ENCODE measurements at regions not wholly inside any gene's neighbourhood (a gene's known extent, or its start where the extent isn't known, plus 50 kb on each side); places are given as distances from the start of the nearest gene placed in this dataset.
A peak's percentile ranks its signal among the peaks of the same experiment; 100 is the strongest.
"Not testable (repeated sequence)": the region's sequence is repeated elsewhere in the genome, so short reads cannot be mapped to it uniquely, and the experiment has no call there.

- H3K4me3 ChIP-seq (ENCODE audit: insufficient read depth, low read depth, low read length); ATAC-seq (ENCODE audit: low read depth); H3K9me3 ChIP-seq (ENCODE audit: control insufficient read depth, insufficient read depth, low read length); intact Hi-C loops (cut with micrococcal nuclease); H3K9me1 ChIP-seq (ENCODE audit: insufficient read depth, low read length); H4K8ac ChIP-seq (ENCODE audit: low read depth in 2 of 2, low read length in 2 of 2); H3K4me1 ChIP-seq (ENCODE audit: control insufficient read depth, insufficient read depth, low read length); H2AK5ac ChIP-seq (ENCODE audit: low read depth, low read length); dilution Hi-C loops (cut with HindIII; ENCODE audit: low sequenced_read_pairs, unreplicated experiment); in situ Hi-C loops (cut with MboI; ENCODE audit: low sequenced_read_pairs); H2AFZ ChIP-seq (replicated peaks; ENCODE audit: low read length, poor library complexity); POLR2A ChIA-PET (ENCODE audit: unreplicated experiment); H2AK9ac ChIP-seq (replicated peaks; ENCODE audit: low read depth, low read length, poor library complexity); H4K5ac ChIP-seq (ENCODE audit: low read depth, low read length); CTCF ChIA-PET; H3K27me3 ChIP-seq (ENCODE audit: control insufficient read depth, insufficient read depth, low read length); H3K36me3 ChIP-seq (ENCODE audit: control insufficient read depth, insufficient read depth, low read length); BruUV-seq (replicated peaks); H3K56ac ChIP-seq (ENCODE audit: extremely low read depth, insufficient read depth, low read length); DNase-seq: not testable (repeated sequence)
- H2BK20ac ChIP-seq (ENCODE audit: low read depth, low read length) = peak overlapping the region; percentile 46
- H3K27ac ChIP-seq (ENCODE audit: insufficient read depth, low read length) = peak overlapping the region; percentile 69; the same call in 1 of the 2 replicates
- 0 out of 2 replicates have a peak, but pooled peaks have one; percentile 11 for TF ChIP-seq USF2 (IDR thresholded peaks at IDR 0.05; ENCODE audit: low read depth, low read length)
- peak overlapping the region; percentile 37; the same call in 1 of the 2 replicates for H3K9ac ChIP-seq (ENCODE audit: low read depth, low read length)
- peak overlapping the region; percentile 32; the same call in 1 of the 2 replicates for H4K91ac ChIP-seq (ENCODE audit: insufficient read depth, low read depth, low read length)
- peak overlapping the region; percentile 44; the same call in 1 of the 2 replicates for H3K14ac ChIP-seq (replicated peaks; ENCODE audit: low read depth, low read length)
- peaks cover 16% of the 10 kb centered on the region for H4K20me1 ChIP-seq (ENCODE audit: insufficient read depth, low read length)
- peak overlapping the region; percentile 67 for H3K4ac ChIP-seq (ENCODE audit: low read depth, low read length)
- peak overlapping the region; percentile 86 for H3K18ac ChIP-seq (ENCODE audit: low read depth, low read length)
- WGBS, 2 experiments (ENCODE audit: extremely low coverage in 2 of 2, insufficient read length in 1 of 2) = no CpG with 5 or more reads among the region's 3 CpGs
- H2BK120ac ChIP-seq (ENCODE audit: low read depth, low read length) = peak overlapping the region; percentile 42; the same call in 1 of the 2 replicates
- H2BK5ac ChIP-seq (ENCODE audit: low read depth, low read length, poor library complexity, severe bottlenecking) = peak overlapping the region; percentile 63
- H2BK15ac ChIP-seq (ENCODE audit: low read depth, low read length) = peak overlapping the region; percentile 62; the same call in 1 of the 3 replicates
- H3K4me2 ChIP-seq (ENCODE audit: low read depth, low read length) = peak overlapping the region; percentile 65; the same call in 1 of the 2 replicates
- peak overlapping the region; percentile 24; the same call in 1 of the 2 replicates for H3K23ac ChIP-seq (ENCODE audit: low read depth, low read length)
- peaks cover 0 to 13% of the 10 kb centered on the region in 2 experiments; a peak in 3 of 4 replicates for H3K79me1 ChIP-seq (ENCODE audit: low read depth in 1 of 2, low read length in 2 of 2)
Observed at GRCh38 chr1:85526216-85526615, 54.3 kb upstream of the CCN1 start.

DNA sequence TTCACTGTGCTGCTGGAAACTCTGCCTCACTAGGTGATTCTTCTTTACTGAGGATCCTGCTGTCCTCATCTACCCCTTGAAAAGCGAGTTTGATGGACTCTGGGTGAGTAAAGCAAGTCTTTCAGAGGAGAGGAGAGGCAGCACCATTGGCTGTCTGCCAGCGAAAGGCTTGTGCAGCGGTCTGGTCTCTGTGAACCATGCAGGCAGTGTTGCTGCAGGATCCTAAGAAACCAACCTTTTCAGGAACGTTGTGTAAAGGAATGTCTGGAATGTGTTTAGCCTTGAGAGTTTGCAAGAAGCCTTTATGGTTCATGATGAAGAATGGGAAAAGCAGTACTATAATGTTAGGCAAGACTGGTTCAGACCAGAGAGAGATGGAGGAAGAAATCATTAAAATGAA, 53.4 kb upstream of the CCN1 start:
- H3K18ac ChIP-seq (ENCODE audit: low read depth, low read length); intact Hi-C loops (cut with micrococcal nuclease); CTCF ChIA-PET; H3K9ac ChIP-seq (ENCODE audit: low read depth, low read length); H3K9me1 ChIP-seq (ENCODE audit: insufficient read depth, low read length); H3K4me3 ChIP-seq (ENCODE audit: insufficient read depth, low read depth, low read length); POLR2A ChIA-PET (ENCODE audit: unreplicated experiment); H3K9me3 ChIP-seq (ENCODE audit: control insufficient read depth, insufficient read depth, low read length); H3K56ac ChIP-seq (ENCODE audit: extremely low read depth, insufficient read depth, low read length); H3K36me3 ChIP-seq (ENCODE audit: control insufficient read depth, insufficient read depth, low read length); H3K27me3 ChIP-seq (ENCODE audit: control insufficient read depth, insufficient read depth, low read length); in situ Hi-C loops (cut with MboI; ENCODE audit: low sequenced_read_pairs); H3K27ac ChIP-seq (ENCODE audit: insufficient read depth, low read length); H4K91ac ChIP-seq (ENCODE audit: insufficient read depth, low read depth, low read length); dilution Hi-C loops (cut with HindIII; ENCODE audit: low sequenced_read_pairs, unreplicated experiment); H2AK9ac ChIP-seq (replicated peaks; ENCODE audit: low read depth, low read length, poor library complexity); H3K4me1 ChIP-seq (ENCODE audit: control insufficient read depth, insufficient read depth, low read length); H2AFZ ChIP-seq (replicated peaks; ENCODE audit: low read length, poor library complexity); H4K5ac ChIP-seq (ENCODE audit: low read depth, low read length); BruUV-seq (replicated peaks): not testable (repeated sequence)
- 0% methylated on average over 2 of the region's 4 CpGs; no CpG with 5 or more reads in 1 of the 2 experiments for WGBS, 2 experiments (ENCODE audit: extremely low coverage in 2 of 2, insufficient read length in 1 of 2)
- peak overlapping the region; percentile 45; the same call in 2 of the 3 replicates for H2BK15ac ChIP-seq (ENCODE audit: low read depth, low read length)
- peak; percentile 88 for DNase-seq
- peak overlapping the region; percentile 70; the same call in 1 of the 2 replicates for H3K4ac ChIP-seq (ENCODE audit: low read depth, low read length)
- peak overlapping the region; percentile 66; the same call in 1 of the 2 replicates for H2AK5ac ChIP-seq (ENCODE audit: low read depth, low read length)
- peak overlapping the region; percentile 64; the same call in 1 of the 2 replicates for H3K4me2 ChIP-seq (ENCODE audit: low read depth, low read length)
- H2BK5ac ChIP-seq (ENCODE audit: low read depth, low read length, poor library complexity, severe bottlenecking) = peak overlapping the region; percentile 72
- H3K79me1 ChIP-seq (ENCODE audit: low read depth in 1 of 2, low read length in 2 of 2) = peaks cover 0 to 13% of the 10 kb centered on the region in 2 experiments; a peak in 3 of 4 replicates
- ATAC-seq (ENCODE audit: low read depth) = peak; percentile 57
- H4K8ac ChIP-seq (ENCODE audit: low read depth in 2 of 2, low read length in 2 of 2) = peak overlapping the region in 1 of 2 experiments; percentile 59; a peak in 1 of 4 replicates
- H3K14ac ChIP-seq (replicated peaks; ENCODE audit: low read depth, low read length) = peak overlapping the region; percentile 97
- peak overlapping the region; percentile 85; the same call in 1 of the 2 replicates for H3K23ac ChIP-seq (ENCODE audit: low read depth, low read length)
- H2BK20ac ChIP-seq (ENCODE audit: low read depth, low read length) = peak overlapping the region; percentile 87; the same call in 1 of the 2 replicates
- peaks cover 14% of the 10 kb centered on the region for H4K20me1 ChIP-seq (ENCODE audit: insufficient read depth, low read length)
- peak overlapping the region; percentile 64; the same call in 1 of the 2 replicates for H2BK120ac ChIP-seq (ENCODE audit: low read depth, low read length)

Measured in IMR-90 (cell line).